IMR-90 (cell line): ENCODE measurements at regions not wholly inside any gene's neighbourhood (a gene's known extent, or its start where the extent isn't known, plus 50 kb on each side); places are given as distances from the start of the nearest gene placed in this dataset.

ENCODE experiments used
- ATAC-seq: fragments of 200-7000 bp; cut with Tn5 transposase; 2 replicates; pipeline ENCODE4 v1.9.1; 2020; ENCODE audit warnings: low read depth, mild to moderate bottlenecking, moderate library complexity
- BruUV-seq: library from RNA; stranded (reverse); fragments of 400-500 nt; replicated peaks from 2 replicates; lab custom pipeline; 2021; lab: Mats Ljungman, UMichigan
- CTCF ChIA-PET: fragments of 300-600 bp; formaldehyde crosslinking; extraction: SDS; loops from one replicate; lab custom pipeline; 2021; ENCODE audit warnings: antibody characterized with exemption; lab: Yijun Ruan, JAX
- POLR2A ChIA-PET: fragments of 300-600 bp; sonication (Branson Sonifier 250); formaldehyde crosslinking; loops from one replicate; lab custom pipeline; 2022; ENCODE audit warnings: antibody characterized with exemption; ENCODE audit not compliant: unreplicated experiment; lab: Charles Lee
- DNase-seq: peaks from one replicate; pipeline ENCODE4 v3.0.0; 2013
- H2AFZ ChIP-seq: replicated peaks from 2 replicates; pipeline ENCODE3; 2013; ENCODE audit warnings: low read length, mild to moderate bottlenecking; ENCODE audit not compliant: poor library complexity
- H2AK5ac ChIP-seq: 2 replicates; pipeline ENCODE4 v1.6.1; 2013; ENCODE audit warnings: low read depth, low read length, inconsistent platforms
- H2AK9ac ChIP-seq: replicated peaks from 2 replicates; pipeline ENCODE3; 2013; ENCODE audit warnings: mild to moderate bottlenecking, low read depth, low read length, moderate library complexity; ENCODE audit not compliant: poor library complexity
- H2BK120ac ChIP-seq: 2 replicates; pipeline ENCODE4 v1.6.1; 2013; ENCODE audit warnings: low read depth, low read length, inconsistent platforms
- H2BK15ac ChIP-seq: 3 replicates; pipeline ENCODE4 v1.6.1; 2013; ENCODE audit warnings: low read depth, low read length, inconsistent platforms
- H2BK20ac ChIP-seq: 2 replicates; pipeline ENCODE4 v1.6.1; 2013; ENCODE audit warnings: low read depth, mild to moderate bottlenecking, inconsistent platforms, low read length, moderate library complexity
- H2BK5ac ChIP-seq: 2 replicates; pipeline ENCODE4 v1.6.1; 2013; ENCODE audit warnings: mild to moderate bottlenecking, low read depth, low read length, inconsistent platforms; ENCODE audit not compliant: poor library complexity, severe bottlenecking
- H3K14ac ChIP-seq: replicated peaks from 2 replicates; pipeline ENCODE4 v1.6.1; 2013; ENCODE audit warnings: low read depth, low read length, inconsistent platforms
- H3K18ac ChIP-seq: 2 replicates; pipeline ENCODE4 v1.6.1; 2013; ENCODE audit warnings: low read depth, low read length, control low read depth
- H3K23ac ChIP-seq: 2 replicates; pipeline ENCODE4 v1.6.1; 2013; ENCODE audit warnings: low read depth, low read length, inconsistent platforms
- H3K27ac ChIP-seq: 2 replicates; pipeline ENCODE4 v1.5.1; 2013; ENCODE audit warnings: mild to moderate bottlenecking, control low read depth, low read length; ENCODE audit not compliant: insufficient read depth
- H3K27me3 ChIP-seq: 2 replicates; pipeline ENCODE4 v1.6.1; 2013; ENCODE audit warnings: low read length; ENCODE audit not compliant: control insufficient read depth, insufficient read depth
- H3K36me3 ChIP-seq: 2 replicates; pipeline ENCODE4 v1.6.1; 2013; ENCODE audit warnings: low read length, mixed read lengths; ENCODE audit not compliant: control insufficient read depth, insufficient read depth
- H3K4ac ChIP-seq: 2 replicates; pipeline ENCODE4 v1.6.1; 2013; ENCODE audit warnings: low read depth, low read length, inconsistent platforms
- H3K4me1 ChIP-seq: 2 replicates; pipeline ENCODE4 v1.6.1; 2013; ENCODE audit warnings: low read length, mixed read lengths; ENCODE audit not compliant: control insufficient read depth, insufficient read depth
- H3K4me2 ChIP-seq: 2 replicates; pipeline ENCODE4 v1.6.1; 2013; ENCODE audit warnings: low read depth, mild to moderate bottlenecking, control low read depth, low read length, moderate library complexity
- H3K4me3 ChIP-seq: 2 replicates; pipeline ENCODE4 v1.5.1; 2013; ENCODE audit warnings: low read depth, mild to moderate bottlenecking, control low read depth, low read length, moderate library complexity; ENCODE audit not compliant: insufficient read depth
- H3K56ac ChIP-seq: 2 replicates; pipeline ENCODE4 v1.6.1; 2013; ENCODE audit warnings: low read length, inconsistent platforms; ENCODE audit not compliant: insufficient read depth; ENCODE audit errors: extremely low read depth
- H3K79me1 ChIP-seq, 2 experiments: 2 replicates each; pipeline ENCODE4 v1.6.1; 2013; ENCODE audit warnings: low read length in 2 of 2, inconsistent platforms in 1 of 2, low read depth in 1 of 2
- H3K9ac ChIP-seq: 2 replicates; pipeline ENCODE4 v1.6.1; 2013; ENCODE audit warnings: low read depth, low read length, control low read depth
- H3K9me1 ChIP-seq: 2 replicates; pipeline ENCODE4 v1.6.1; 2013; ENCODE audit warnings: low read length, inconsistent platforms; ENCODE audit not compliant: insufficient read depth
- H3K9me3 ChIP-seq: 2 replicates; pipeline ENCODE4 v1.6.1; 2013; ENCODE audit warnings: low read length; ENCODE audit not compliant: control insufficient read depth, insufficient read depth
- H4K20me1 ChIP-seq: 2 replicates; pipeline ENCODE4 v1.6.1; 2013; ENCODE audit warnings: low read length, inconsistent platforms; ENCODE audit not compliant: insufficient read depth
- H4K5ac ChIP-seq: 2 replicates; pipeline ENCODE4 v1.6.1; 2013; ENCODE audit warnings: mild to moderate bottlenecking, low read depth, low read length, control low read depth
- H4K8ac ChIP-seq, 2 experiments: 2 replicates each; pipeline ENCODE4 v1.6.1; 2013; ENCODE audit warnings: low read depth in 2 of 2, low read length in 2 of 2, control low read depth in 1 of 2, inconsistent platforms in 1 of 2
- H4K91ac ChIP-seq: 2 replicates; pipeline ENCODE4 v1.6.1; 2013; ENCODE audit warnings: low read depth, low read length, inconsistent platforms; ENCODE audit not compliant: insufficient read depth
- BHLHE40 ChIP-seq: fragments of 150-350 bp; IDR thresholded peaks from 2 replicates; pipeline ENCODE4 v1.6.1; 2016; ENCODE audit warnings: mild to moderate bottlenecking, low read depth, low read length
- MAFK ChIP-seq: IDR thresholded peaks from 2 replicates; pipeline ENCODE4 v1.6.1; 2012; ENCODE audit warnings: low read depth, low read length, improper control_type of control experiment
- MAZ ChIP-seq: IDR thresholded peaks from 2 replicates; pipeline ENCODE4 v1.6.1; 2012; ENCODE audit warnings: low read depth, mild to moderate bottlenecking, low read length, improper control_type of control experiment, moderate library complexity, borderline replicate concordance
- SMC3 ChIP-seq: fragments of 150-350 bp; IDR thresholded peaks from 2 replicates; pipeline ENCODE4 v1.6.1; 2016; ENCODE audit warnings: low read depth, mild to moderate bottlenecking, antibody characterized with exemption, low read length, moderate library complexity
- USF2 ChIP-seq: fragments of 150-350 bp; IDR thresholded peaks from 2 replicates; pipeline ENCODE4 v1.6.1; 2017; ENCODE audit warnings: mild to moderate bottlenecking, antibody characterized with exemption, low read length, low read depth
- WGBS, 2 experiments: methylation state at CpG; one replicate each; pipeline versions ENCODE4 v1.1.5 to v1.1.7; 2013; ENCODE audit warnings: missing lambda C conversion rate in 2 of 2; ENCODE audit not compliant: insufficient read length in 1 of 2; ENCODE audit errors: extremely low coverage in 2 of 2; 5-methylcytosine and 5-hydroxymethylcytosine counted together
- dilution Hi-C: fragments of 300-500 bp; cut with HindIII; formaldehyde crosslinking; loops from one replicate; pipeline ENCODE4 v1.14.3; 2018; ENCODE audit warnings: low sequenced_read_pairs; ENCODE audit not compliant: unreplicated experiment
- in situ Hi-C: fragments of 300-500 bp; cut with MboI; formaldehyde crosslinking; loops from 3 replicates; pipeline ENCODE4 v1.14.3; 2019; ENCODE audit warnings: low sequenced_read_pairs, inconsistent platforms, mixed read lengths
- intact Hi-C: fragments of 100-400 bp; cut with micrococcal nuclease; formaldehyde crosslinking; loops from 2 replicates; pipeline ENCODE4 v1.10.0; 2022

DNA sequence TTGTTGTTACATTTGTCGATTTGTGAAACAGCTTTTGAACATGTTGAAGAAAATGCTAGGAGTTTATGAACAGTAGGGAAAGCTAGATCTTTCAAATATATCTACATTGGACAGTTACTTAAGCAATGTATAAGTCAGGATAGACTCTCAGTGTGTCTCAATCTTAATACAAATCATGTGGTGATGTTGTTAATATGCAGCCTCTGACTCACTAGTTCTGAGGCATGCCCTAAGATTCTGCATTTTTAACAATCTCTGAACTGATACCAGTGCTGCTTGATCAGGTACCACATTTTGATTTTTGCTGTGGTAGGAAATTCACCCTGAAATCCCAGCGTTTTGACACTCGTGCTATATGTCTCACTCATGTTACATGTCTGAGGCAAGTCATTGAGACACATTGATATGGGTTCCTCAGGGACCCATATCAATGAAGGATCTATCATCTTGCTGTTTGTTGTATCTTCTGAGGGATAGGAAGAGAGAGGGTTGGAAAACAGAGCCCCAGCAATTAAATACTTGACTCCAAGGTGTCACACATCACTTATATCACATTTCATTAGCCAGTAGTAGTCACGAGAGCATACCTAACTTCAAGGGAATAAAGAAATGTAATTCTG, 597.9 kb downstream of the TAFA4 start:
- ChIA-PET POLR2A (no interaction called here), CTCF (no interaction called here)
- no peaks in the 10 kb centered on the region for H3K4me1 ChIP-seq
- no peak overlapping the region for H3K4me3 ChIP-seq
- no peaks in the 10 kb centered on the region for H3K27me3 ChIP-seq
- H3K79me1 ChIP-seq = no peaks in the 10 kb centered on the region
- H2AK9ac ChIP-seq = no peak overlapping the region
- H2AK5ac ChIP-seq = no peak overlapping the region
- no peak overlapping the region for H2BK20ac ChIP-seq
- H3K9ac ChIP-seq = no peak overlapping the region
- H4K5ac ChIP-seq = no peak overlapping the region
- no peaks in the 10 kb centered on the region for H3K36me3 ChIP-seq
- TF ChIP-seq BHLHE40 (no peak), USF2 (no peak), SMC3 (no peak), MAFK (no peak), MAZ (no peak)
- BruUV-seq = no TSS peak
- no peak overlapping the region for H4K8ac ChIP-seq
- H3K27ac ChIP-seq = no peak overlapping the region
- dilution Hi-C loops = no loop called here
- in situ Hi-C loops = loop anchor here (25.0 kb wide), 1 partner anchor 97 kb away; no protein-coding TSS in a partner anchor
- DNase-seq (no peak), ATAC-seq (no peak)
- no peak overlapping the region for H3K4me2 ChIP-seq
- no peaks in the 10 kb centered on the region for H3K9me3 ChIP-seq
- H3K18ac ChIP-seq = no peak overlapping the region
- H3K56ac ChIP-seq = no peak overlapping the region
- no peak overlapping the region for H2BK15ac ChIP-seq
- H2BK5ac ChIP-seq = no peak overlapping the region
- no peak overlapping the region for H3K23ac ChIP-seq
- H2AFZ ChIP-seq = no peak overlapping the region
- no peak overlapping the region for H3K14ac ChIP-seq
- H4K20me1 ChIP-seq = no peaks in the 10 kb centered on the region
- no peak overlapping the region for H3K4ac ChIP-seq
- no CpG with 5 or more reads among the region's 4 CpGs for WGBS, 2 experiments
- no peaks in the 10 kb centered on the region for H3K9me1 ChIP-seq
- intact Hi-C loops = no loop called here
- H2BK120ac ChIP-seq = no peak overlapping the region
- no peak overlapping the region for H4K91ac ChIP-seq
